ENCODE measurements at regions not wholly inside any gene's neighbourhood (a gene's known extent, or its start where the extent isn't known, plus 50 kb on each side); places are given as distances from the start of the nearest gene placed in this dataset.

- DNase-seq, result no peak
These were observed 237.9 kb upstream of the CTBP2 start for GRCh38 chr10:125398270-125398669.

GRCh38 chr10:125397608-125398007 is 237.2 kb upstream of the CTBP2 start:
- no peak for DNase-seq

GRCh38 chr10:125396676-125397075 is 236.3 kb upstream of the CTBP2 start:
- DNase-seq, result no peak

GRCh38 chr10:125392609-125393008 is 232.2 kb upstream of the CTBP2 start:
- DNase-seq, result no peak

GRCh38 chr10:125392154-125392553 is 231.8 kb upstream of the CTBP2 start:
- DNase-seq, result no peak

- DNase-seq, result no peak
These were observed 229.3 kb upstream of the CTBP2 start for GRCh38 chr10:125389648-125390047.

- DNase-seq, result no peak
These were observed 219.2 kb upstream of the CTBP2 start for GRCh38 chr10:125379592-125379991.

GRCh38 chr10:125377368-125377767 is 217.0 kb upstream of the CTBP2 start:
- DNase-seq, result no peak

- DNase-seq, result no peak
These were observed 214.8 kb upstream of the CTBP2 start for GRCh38 chr10:125375210-125375609.

GRCh38 chr10:125373546-125373945 is 213.2 kb upstream of the CTBP2 start:
- no peak for DNase-seq

GRCh38 chr10:125370578-125370977 is 210.2 kb upstream of the CTBP2 start:
- peak; percentile 15 for DNase-seq

- no peak for DNase-seq
These were observed 209.3 kb upstream of the CTBP2 start for GRCh38 chr10:125369382-125370326.

- DNase-seq, result no peak
These were observed 207.8 kb upstream of the CTBP2 start for GRCh38 chr10:125368146-125368545.

GRCh38 chr10:125363791-125364190 is 203.4 kb upstream of the CTBP2 start:
- no peak for DNase-seq

- no peak for DNase-seq
These were observed 202.6 kb upstream of the CTBP2 start for GRCh38 chr10:125362950-125363349.

GRCh38 chr10:125359401-125359800 is 199.0 kb upstream of the CTBP2 start:
- DNase-seq, result no peak

GRCh38 chr10:125355657-125356056 is 195.3 kb upstream of the CTBP2 start:
- DNase-seq, result no peak

- no peak for DNase-seq
These were observed 190.2 kb upstream of the CTBP2 start for GRCh38 chr10:125350519-125350918.

GRCh38 chr10:125348536-125348935 is 188.2 kb upstream of the CTBP2 start:
- DNase-seq, result no peak

- DNase-seq, result peak; percentile 50
These were observed 184.3 kb upstream of the CTBP2 start for GRCh38 chr10:125344573-125345171.

- no peak for DNase-seq
These were observed 183.6 kb upstream of the CTBP2 start for GRCh38 chr10:125343983-125344382.

GRCh38 chr10:125343118-125343925 is 183.0 kb upstream of the CTBP2 start:
- no peak for DNase-seq

GRCh38 chr10:125341611-125342010 is 181.2 kb upstream of the CTBP2 start:
- no peak for DNase-seq
